CD4-positive, alpha-beta T cell (primary cell): ENCODE measurements at regions not wholly inside any gene's neighbourhood (a gene's known extent, or its start where the extent isn't known, plus 50 kb on each side); places are given as distances from the start of the nearest gene placed in this dataset.

Experiments used
- ATAC-seq: fragments of 200-7000 bp; cut with Tn5 transposase; one replicate; pipeline ENCODE4 v1.10.0; 2022; ENCODE audit warnings: mild to moderate bottlenecking; ENCODE audit not compliant: poor library complexity
- CTCF ChIA-PET: fragments of 350-600 bp; sonication (Branson Sonifier 250); formaldehyde crosslinking; loops from one replicate; lab custom pipeline; 2021; ENCODE audit warnings: antibody characterized with exemption, inconsistent platforms; lab: Charles Lee
- POLR2A ChIA-PET: fragments of 350-600 bp; sonication (Branson Sonifier 250); formaldehyde crosslinking; loops from one replicate; lab custom pipeline; 2021; ENCODE audit warnings: antibody characterized with exemption, inconsistent platforms; lab: Charles Lee
- DNase-seq, 14 experiments: peaks; one replicate each; pipeline ENCODE4 v3.0.0-alpha.2; 2013 to 2020; ENCODE audit warnings: mixed read lengths in 2 of 14
- H3K27ac ChIP-seq, 2 donors: one replicate each; pipeline versions ENCODE4 v1.5.1 to v1.7.0; 2013; ENCODE audit warnings: low read length in 2 of 2, low read depth in 1 of 2, mild to moderate bottlenecking in 1 of 2
- H3K27me3 ChIP-seq, 2 experiments: 1 replicate in 1 of 2; 2 replicates in 1 of 2; pipeline versions ENCODE4 v1.6.1 to v1.7.0; 2013; ENCODE audit warnings: low read length in 2 of 2, control low read depth in 1 of 2, mild to moderate bottlenecking in 1 of 2, moderate library complexity in 1 of 2; ENCODE audit not compliant: insufficient read depth in 2 of 2, control insufficient read depth in 1 of 2
- H3K36me3 ChIP-seq: one replicate; pipeline ENCODE4 v1.6.1; 2013; ENCODE audit warnings: low read length, control low read depth; ENCODE audit not compliant: insufficient read depth
- H3K4me1 ChIP-seq: one replicate; pipeline ENCODE4 v1.6.1; 2013; ENCODE audit warnings: low read length, control low read depth; ENCODE audit not compliant: insufficient read depth
- H3K4me3 ChIP-seq: one replicate; pipeline ENCODE4 v1.5.1; 2013; ENCODE audit warnings: mild to moderate bottlenecking, low read length, moderate library complexity
- H3K9me3 ChIP-seq, 2 experiments: 1 replicate in 1 of 2; 2 replicates in 1 of 2; pipeline versions ENCODE4 v1.6.1 to v1.7.0; 2013; ENCODE audit warnings: low read length in 2 of 2, mild to moderate bottlenecking in 2 of 2, control low read depth in 1 of 2, moderate library complexity in 1 of 2; ENCODE audit not compliant: control insufficient read depth in 1 of 2, insufficient read depth in 1 of 2
- H3K27ac Mint-ChIP-seq: one replicate; pipeline ENCODE4 v1.8.0; 2020; ENCODE audit warnings: mixed read lengths
- H3K27me3 Mint-ChIP-seq: one replicate; pipeline ENCODE4 v1.8.0; 2021; ENCODE audit warnings: mixed read lengths
- H3K36me3 Mint-ChIP-seq: one replicate; pipeline ENCODE4 v1.8.0; 2021; ENCODE audit warnings: low read depth, mixed read lengths
- H3K4me1 Mint-ChIP-seq: one replicate; pipeline ENCODE4 v1.8.0; 2021; ENCODE audit warnings: low read depth, mixed read lengths
- H3K4me3 Mint-ChIP-seq: one replicate; pipeline ENCODE4 v1.8.0; 2020; ENCODE audit warnings: mild to moderate bottlenecking, mixed read lengths
- H3K9me3 Mint-ChIP-seq: one replicate; pipeline ENCODE4 v1.8.0; 2020; ENCODE audit warnings: mixed read lengths
- CTCF ChIP-seq: fragments of 200-600 bp; IDR thresholded peaks from one replicate; pipeline ENCODE4 v1.8.0; 2022; ENCODE audit warnings: antibody characterized with exemption, mild to moderate bottlenecking
- intact Hi-C, 2 experiments: fragments of 100-400 bp; cut with DNase I in 1 of 2; cut with micrococcal nuclease in 1 of 2; formaldehyde crosslinking; loops; one replicate each; pipeline versions ENCODE4 v1.15.1 to v1.9.0; 2023 to 2025; cut with DNase I, micrococcal nuclease

- H3K4me3 Mint-ChIP-seq = no peak overlapping the region
- H3K36me3 Mint-ChIP-seq = no peaks in the 10 kb centered on the region
- DNase-seq (no peak), ATAC-seq (no peak)
- Histone ChIP-seq H3K27me3 (no peaks in the 10 kb centered on the region), H3K36me3 (no peaks in the 10 kb centered on the region), H3K27ac (no peak overlapping the region), H3K4me3 (no peak overlapping the region), H3K4me1 (no peaks in the 10 kb centered on the region), H3K9me3 (no peaks in the 10 kb centered on the region)
- H3K4me1 Mint-ChIP-seq = no peaks in the 10 kb centered on the region
- H3K27me3 Mint-ChIP-seq = peaks cover 11% of the 10 kb centered on the region
- H3K27ac Mint-ChIP-seq = no peak overlapping the region
- intact Hi-C loops = no loop called here
- H3K9me3 Mint-ChIP-seq = no peaks in the 10 kb centered on the region
- TF ChIP-seq CTCF = no peak
- ChIA-PET POLR2A (no interaction called here), CTCF (no interaction called here)
These were observed 155.4 kb upstream of the GBE1 start for GRCh38 chr3:81916890-81917289.

- Histone ChIP-seq H3K4me3 (no peak overlapping the region), H3K4me1 (no peaks in the 10 kb centered on the region), H3K27ac (no peak overlapping the region), H3K27me3 (no peaks in the 10 kb centered on the region), H3K9me3 (no peaks in the 10 kb centered on the region), H3K36me3 (no peaks in the 10 kb centered on the region)
- no peak for ATAC-seq
- ChIA-PET POLR2A (no interaction called here), CTCF (no interaction called here)
- no peak overlapping the region for H3K4me3 Mint-ChIP-seq
- H3K36me3 Mint-ChIP-seq = no peaks in the 10 kb centered on the region
- no peaks in the 10 kb centered on the region for H3K4me1 Mint-ChIP-seq
- no peak for DNase-seq
- TF ChIP-seq CTCF = no peak
- no peak overlapping the region for H3K27ac Mint-ChIP-seq
- intact Hi-C loops = no loop called here
- H3K27me3 Mint-ChIP-seq = peaks cover 10% of the 10 kb centered on the region
- no peaks in the 10 kb centered on the region for H3K9me3 Mint-ChIP-seq
These were observed 152.6 kb upstream of the GBE1 start for GRCh38 chr3:81913886-81914663.

- Mint-ChIP-seq H3K36me3 (no peaks in the 10 kb centered on the region), H3K9me3 (no peaks in the 10 kb centered on the region), H3K27ac (no peak overlapping the region), H3K4me3 (no peak overlapping the region), H3K27me3 (peaks cover 5% of the 10 kb centered on the region), H3K4me1 (no peaks in the 10 kb centered on the region)
- no peaks in the 10 kb centered on the region for H3K4me1 ChIP-seq
- ChIA-PET POLR2A (no interaction called here), CTCF (no interaction called here)
- H3K4me3 ChIP-seq = no peak overlapping the region
- no peaks in the 10 kb centered on the region for H3K9me3 ChIP-seq
- H3K27me3 ChIP-seq = no peaks in the 10 kb centered on the region
- no peak for TF ChIP-seq CTCF
- H3K27ac ChIP-seq = no peak overlapping the region
- no peak for DNase-seq
- intact Hi-C loops = no loop called here
- ATAC-seq = no peak
- no peaks in the 10 kb centered on the region for H3K36me3 ChIP-seq
These were observed 149.8 kb upstream of the GBE1 start for GRCh38 chr3:81911221-81911620.
